ENCODE measurements at regions not wholly inside any gene's neighbourhood (a gene's known extent, or its start where the extent isn't known, plus 50 kb on each side); places are given as distances from the start of the nearest gene placed in this dataset.
A peak's percentile ranks its signal among the peaks of the same experiment; 100 is the strongest.

GRCh38 chr2:158732573-158733429, 62.3 kb upstream of the DAPL1 start:
- Histone ChIP-seq H3K27me3 (ENCODE audit: control insufficient read depth, insufficient read depth, low read length) (no peaks in the 10 kb centered on the region), H3K9me3 (ENCODE audit: control insufficient read depth in 2 of 3, insufficient read depth in 1 of 3, low read length in 3 of 3) (no peaks in the 10 kb centered on the region), H3K4me3 (ENCODE audit: low read length in 3 of 3) (no peak overlapping the region), H3K27ac (ENCODE audit: low read depth in 2 of 2, low read length in 2 of 2) (no peak overlapping the region), H3K9ac (ENCODE audit: low read length in 3 of 3) (no peak overlapping the region), H3K36me3 (ENCODE audit: control insufficient read depth in 2 of 3, insufficient read depth in 3 of 3, low read length in 3 of 3) (no peaks in the 10 kb centered on the region), H3K4me1 (ENCODE audit: control insufficient read depth in 2 of 3, insufficient read depth in 2 of 3, low read depth in 1 of 3, low read length in 3 of 3) (peaks cover 0 to 2% (median 0%) of the 10 kb centered on the region in 3 donors)
- TF ChIP-seq CTCF (IDR thresholded peaks at IDR 0.05; ENCODE audit: borderline replicate concordance, extremely low read depth, insufficient read depth), result no peak
- intact Hi-C loops (cut with DNase I), result no loop called here
- FAIRE-seq (no peak), DNase-seq (peak in 1 of 5 donors; percentile 66)

- peaks cover 0 to 2% (median 0%) of the 10 kb centered on the region in 3 donors for H3K4me1 ChIP-seq (ENCODE audit: control insufficient read depth in 2 of 3, insufficient read depth in 2 of 3, low read depth in 1 of 3, low read length in 3 of 3)
- FAIRE-seq (no peak), DNase-seq (peak in 1 of 5 donors; percentile 18)
- no peaks in the 10 kb centered on the region for H3K36me3 ChIP-seq (ENCODE audit: control insufficient read depth in 2 of 3, insufficient read depth in 3 of 3, low read length in 3 of 3)
- H3K9ac ChIP-seq (ENCODE audit: low read length in 3 of 3), result no peak overlapping the region
- H3K27ac ChIP-seq (ENCODE audit: low read depth in 2 of 2, low read length in 2 of 2), result no peak overlapping the region
- no peak for TF ChIP-seq CTCF (IDR thresholded peaks at IDR 0.05; ENCODE audit: borderline replicate concordance, extremely low read depth, insufficient read depth)
- H3K4me3 ChIP-seq (ENCODE audit: low read length in 3 of 3), result no peak overlapping the region
- intact Hi-C loops (cut with DNase I), result no loop called here
- H3K9me3 ChIP-seq (ENCODE audit: control insufficient read depth in 2 of 3, insufficient read depth in 1 of 3, low read length in 3 of 3), result no peaks in the 10 kb centered on the region
- no peaks in the 10 kb centered on the region for H3K27me3 ChIP-seq (ENCODE audit: control insufficient read depth, insufficient read depth, low read length)
These were observed 61.7 kb upstream of the DAPL1 start for GRCh38 chr2:158733430-158733755.

- Histone ChIP-seq H3K4me3 (ENCODE audit: low read length in 3 of 3) (no peak overlapping the region), H3K9me3 (ENCODE audit: control insufficient read depth in 2 of 3, insufficient read depth in 1 of 3, low read length in 3 of 3) (no peaks in the 10 kb centered on the region), H3K4me1 (ENCODE audit: control insufficient read depth in 2 of 3, insufficient read depth in 2 of 3, low read depth in 1 of 3, low read length in 3 of 3) (peaks cover 0 to 2% (median 0%) of the 10 kb centered on the region in 3 donors), H3K27me3 (ENCODE audit: control insufficient read depth, insufficient read depth, low read length) (no peaks in the 10 kb centered on the region), H3K9ac (ENCODE audit: low read length in 3 of 3) (no peak overlapping the region), H3K27ac (ENCODE audit: low read depth in 2 of 2, low read length in 2 of 2) (no peak overlapping the region), H3K36me3 (ENCODE audit: control insufficient read depth in 2 of 3, insufficient read depth in 3 of 3, low read length in 3 of 3) (no peaks in the 10 kb centered on the region)
- no peak for TF ChIP-seq CTCF (IDR thresholded peaks at IDR 0.05; ENCODE audit: borderline replicate concordance, extremely low read depth, insufficient read depth)
- DNase-seq (peak in 1 of 5 donors; percentile 13), FAIRE-seq (no peak)
- intact Hi-C loops (cut with DNase I), result no loop called here
These were observed 60.7 kb upstream of the DAPL1 start for GRCh38 chr2:158734442-158734841.
